Umbilical cord (tissue), 1 donor: ENCODE measurements at regions not wholly inside any gene's neighbourhood (a gene's known extent, or its start where the extent isn't known, plus 50 kb on each side); places are given as distances from the start of the nearest gene placed in this dataset.
A peak's percentile ranks its signal among the peaks of the same experiment; 100 is the strongest.

Experiments
- DNase-seq: peaks from one replicate; pipeline ENCODE4 v3.0.0-alpha.2; 2015; ENCODE audit warnings: low spot score

DNA sequence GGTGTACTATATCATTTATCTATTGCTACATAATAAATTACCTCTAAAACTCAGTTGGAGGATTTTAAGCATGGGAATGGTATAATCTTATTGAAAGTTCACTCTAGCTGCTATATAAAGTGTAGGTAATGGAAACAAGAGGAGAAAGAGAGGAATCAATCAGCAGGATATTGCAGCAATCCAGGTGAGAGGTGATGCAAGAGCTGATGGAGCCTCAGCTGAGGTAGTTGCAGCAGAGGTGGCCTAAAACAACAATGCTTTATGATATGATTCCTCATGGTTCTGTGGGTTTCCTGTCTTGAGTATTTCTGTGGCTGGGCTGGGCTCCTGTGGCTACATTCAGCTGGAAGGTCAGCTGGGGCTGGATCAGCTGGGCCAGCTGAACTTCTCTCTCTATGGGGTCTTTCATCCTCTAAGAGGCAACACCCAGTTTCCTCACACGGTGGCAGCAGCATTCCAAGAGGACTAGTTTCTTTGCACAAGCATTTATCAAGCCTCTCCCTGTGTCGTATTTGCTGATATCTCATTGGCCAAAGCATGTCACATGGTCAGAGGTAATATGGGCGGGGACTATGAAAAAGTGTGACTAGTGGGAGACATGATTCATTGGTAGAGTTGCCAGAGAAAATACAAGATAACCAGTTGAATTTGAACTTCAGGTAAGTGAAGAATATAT lies 135.4 kb upstream of the LARGE1 start:
- no peak for DNase-seq

DNA sequence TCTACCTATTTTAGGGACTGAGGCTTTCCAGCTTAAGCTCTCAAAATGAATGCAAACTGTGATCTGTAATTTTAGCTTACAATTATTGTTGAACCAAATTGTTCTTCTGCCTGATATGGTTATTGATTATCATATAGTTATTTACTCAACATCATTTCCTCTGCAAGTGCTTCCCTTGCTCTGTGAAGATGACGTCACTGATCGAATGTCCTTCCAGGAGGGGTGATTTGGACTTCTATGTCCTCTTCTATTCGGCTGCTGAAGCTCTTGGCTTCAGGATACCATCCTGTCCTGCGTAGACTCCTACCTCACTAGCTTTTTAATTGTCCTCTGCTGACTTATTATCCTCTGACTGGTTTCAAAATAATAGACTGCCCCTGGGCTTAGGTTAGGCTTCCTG lies 137.4 kb upstream of the LARGE1 start:
- DNase-seq = no peak

DNA sequence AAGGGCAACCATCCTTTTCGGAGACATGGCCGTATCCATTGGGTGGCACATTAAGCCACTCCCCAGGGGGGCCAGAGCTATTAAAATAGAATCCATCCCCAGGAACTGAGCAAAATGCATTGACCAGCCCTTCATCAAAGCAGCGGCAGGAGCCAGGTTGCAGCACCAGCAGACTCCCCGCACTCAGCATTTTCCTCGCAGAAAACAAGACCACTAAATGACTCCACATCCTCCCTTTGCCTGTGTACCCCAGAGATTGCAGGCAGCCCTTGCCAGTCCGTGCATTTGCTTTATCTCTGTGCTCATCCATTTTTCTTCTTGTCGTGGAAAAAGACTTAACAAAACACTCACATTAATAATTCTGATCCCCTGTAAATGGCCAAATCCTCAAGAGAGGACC lies 144.4 kb upstream of the LARGE1 start:
- DNase-seq = no peak

DNA sequence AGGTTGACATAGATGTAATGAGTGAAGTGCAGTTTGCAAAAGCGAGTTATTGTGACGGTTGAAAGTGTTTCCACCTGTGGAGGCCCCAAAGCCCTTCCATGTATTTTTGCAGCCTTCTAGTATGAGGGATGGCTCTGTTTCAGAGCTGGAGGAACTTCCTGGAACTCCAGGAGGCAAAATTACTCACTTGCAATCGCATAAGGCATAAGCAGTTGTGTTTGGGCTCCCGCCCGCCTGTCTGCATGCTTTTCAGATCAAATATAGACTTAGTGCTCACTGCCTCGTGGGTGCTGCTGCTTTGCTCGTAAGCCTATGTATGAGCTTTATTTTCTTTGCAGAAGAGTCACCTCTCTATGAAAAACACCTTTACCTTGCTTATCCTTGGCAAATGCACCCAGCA lies 146.8 kb upstream of the LARGE1 start:
- no peak for DNase-seq

DNA sequence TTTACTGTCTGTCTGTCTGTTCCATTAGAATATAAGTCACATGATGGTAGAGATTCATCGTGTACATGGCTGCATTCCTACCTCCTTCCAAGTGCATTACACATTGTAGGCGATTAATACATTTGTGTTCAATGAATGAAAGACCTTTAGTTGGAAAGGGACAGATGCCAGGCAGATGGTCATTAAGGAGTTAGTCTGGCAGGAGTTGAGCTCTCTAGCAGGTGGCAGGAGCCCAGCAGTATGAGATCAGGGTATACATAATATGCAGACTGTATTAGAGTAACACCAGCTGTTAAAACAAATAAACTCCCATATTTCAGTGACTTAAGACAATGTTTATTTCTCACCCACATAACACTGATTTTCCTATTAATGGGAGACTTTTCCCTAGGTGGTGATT lies 147.7 kb upstream of the LARGE1 start:
- no peak for DNase-seq

DNA sequence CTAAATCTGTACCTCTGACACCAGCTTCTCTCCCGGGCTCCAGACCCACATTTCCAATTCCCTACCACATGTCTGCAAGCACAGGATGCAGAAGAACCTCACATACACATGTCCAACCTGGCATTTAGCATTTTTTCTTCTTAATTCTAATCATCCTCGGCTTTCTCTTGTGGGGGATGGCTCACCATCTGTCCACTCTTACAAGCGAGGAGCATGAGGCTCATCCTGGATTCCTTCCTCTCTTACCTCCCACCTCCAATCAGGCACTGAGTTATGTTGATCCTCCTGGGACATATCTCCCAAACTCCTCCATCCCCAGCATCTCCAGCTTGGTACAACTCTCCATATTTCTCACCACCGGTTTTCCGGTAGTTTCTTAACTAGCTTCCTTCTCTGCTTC lies 149.8 kb upstream of the LARGE1 start:
- DNase-seq = no peak

DNA sequence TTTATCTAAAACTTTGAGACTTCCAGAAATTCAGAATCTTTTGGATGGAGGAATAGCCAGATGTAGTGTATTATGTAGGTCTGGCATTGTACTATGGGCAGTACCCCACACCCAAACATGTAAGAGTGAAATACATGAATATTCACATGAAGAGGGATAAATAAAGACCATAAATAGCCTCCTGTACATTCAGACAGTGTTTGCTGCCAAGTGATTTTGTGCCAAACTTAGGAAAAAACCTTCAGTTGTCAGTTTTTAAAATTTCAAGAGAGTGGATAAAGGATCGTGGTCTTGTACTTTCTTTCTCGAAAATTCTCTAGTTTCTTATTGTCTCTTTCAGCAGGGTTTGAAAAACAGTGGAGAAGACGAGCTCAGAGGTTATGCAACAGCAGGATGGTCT lies 150.3 kb upstream of the LARGE1 start:
- no peak for DNase-seq

DNA sequence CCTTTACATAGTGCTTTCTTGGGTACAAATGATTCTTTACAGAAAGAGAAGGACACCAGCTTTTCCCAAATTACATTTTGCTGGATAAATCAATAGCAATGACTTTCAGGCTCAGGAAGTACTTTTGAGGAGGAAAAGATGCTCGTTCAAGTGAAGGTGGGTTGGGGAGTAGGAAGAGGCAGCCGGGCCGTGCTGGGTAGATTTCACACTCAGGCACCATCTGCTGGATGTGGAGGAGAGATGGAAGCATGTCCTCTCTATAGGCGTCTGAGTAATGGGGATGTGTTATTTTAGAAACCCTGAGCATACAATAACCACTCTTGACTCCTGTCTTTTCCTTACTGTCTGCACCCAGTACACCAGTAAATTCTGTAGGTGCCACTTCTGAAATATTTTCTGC lies 152.3 kb upstream of the LARGE1 start:
- DNase-seq = no peak

DNA sequence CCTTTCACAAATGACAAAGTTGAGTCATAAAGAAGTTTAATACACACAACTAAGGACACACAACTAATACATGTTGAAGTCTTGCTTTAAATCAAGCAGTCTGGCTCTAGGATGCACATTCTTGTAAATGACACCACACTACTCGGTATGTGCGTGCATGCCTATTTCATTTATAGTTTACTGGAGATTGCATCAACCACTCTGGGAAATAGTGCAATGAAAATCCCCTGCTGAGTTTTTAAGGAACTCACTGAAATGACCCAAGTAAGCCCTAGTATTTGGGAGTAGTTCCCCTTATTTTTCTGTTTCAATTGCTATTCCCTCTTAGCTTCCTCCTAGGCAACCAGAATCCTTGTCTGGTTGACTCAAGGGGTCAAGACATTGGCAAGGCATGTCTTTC lies 160.2 kb upstream of the LARGE1 start:
- DNase-seq = peak; percentile 18

DNA sequence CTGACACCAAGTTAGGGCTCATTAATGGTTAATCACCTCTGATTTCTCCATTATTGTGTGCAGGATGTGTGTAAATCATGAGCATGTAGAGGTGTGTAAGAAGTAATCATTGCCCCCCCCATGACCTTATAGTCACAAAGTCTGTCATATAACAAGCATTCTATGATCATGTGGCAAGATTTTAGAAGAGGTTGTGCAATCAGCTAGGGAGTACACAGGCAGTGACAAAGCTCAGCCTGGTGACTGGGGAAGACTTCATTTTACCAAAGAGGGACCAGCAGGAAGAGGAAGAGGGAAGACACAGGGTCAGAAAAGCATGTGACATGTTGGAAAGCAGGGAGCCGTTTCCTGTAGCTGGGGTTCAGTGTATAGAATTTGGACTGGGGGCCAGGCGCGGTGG lies 176.5 kb upstream of the LARGE1 start:
- no peak for DNase-seq

DNA sequence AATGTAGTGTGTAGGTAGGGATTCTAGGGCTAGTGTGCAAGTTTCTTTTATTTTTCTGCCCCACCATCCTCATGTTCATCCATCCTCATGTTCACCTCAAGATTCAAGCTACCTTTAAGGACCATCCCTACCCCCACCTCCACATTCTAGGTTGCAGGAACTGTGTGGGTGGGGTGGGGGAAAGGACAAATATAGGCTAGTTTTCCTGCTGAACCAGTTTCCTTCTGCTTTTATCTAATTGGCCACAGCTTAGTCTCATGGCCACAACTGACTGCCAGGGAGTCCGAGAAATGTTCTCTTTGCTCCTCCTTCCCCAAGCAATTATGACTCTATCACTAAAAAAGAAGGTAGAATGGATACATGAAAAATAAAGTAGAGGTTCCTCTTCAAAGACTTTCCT lies 179.0 kb upstream of the LARGE1 start:
- no peak for DNase-seq

DNA sequence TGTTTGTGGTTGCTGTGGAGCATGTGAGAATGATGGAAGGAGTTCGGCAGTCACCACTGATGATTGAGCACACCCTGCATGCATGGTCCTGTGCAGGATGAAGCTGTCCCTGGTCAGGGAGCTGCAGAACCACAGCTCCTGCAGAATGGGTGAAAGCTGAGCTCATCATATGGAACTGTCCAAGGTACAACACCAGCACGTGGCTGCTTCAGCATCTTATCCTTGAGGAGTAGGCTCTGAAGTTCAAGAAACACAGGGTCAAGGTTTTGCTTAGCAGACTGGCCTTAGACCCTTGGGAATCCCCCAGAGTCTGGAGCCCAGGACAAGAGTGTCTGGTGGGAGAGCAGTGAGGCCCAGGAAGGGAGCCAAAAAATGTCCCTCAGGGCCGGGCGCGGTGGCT lies 182.4 kb upstream of the LARGE1 start:
- DNase-seq = no peak

DNA sequence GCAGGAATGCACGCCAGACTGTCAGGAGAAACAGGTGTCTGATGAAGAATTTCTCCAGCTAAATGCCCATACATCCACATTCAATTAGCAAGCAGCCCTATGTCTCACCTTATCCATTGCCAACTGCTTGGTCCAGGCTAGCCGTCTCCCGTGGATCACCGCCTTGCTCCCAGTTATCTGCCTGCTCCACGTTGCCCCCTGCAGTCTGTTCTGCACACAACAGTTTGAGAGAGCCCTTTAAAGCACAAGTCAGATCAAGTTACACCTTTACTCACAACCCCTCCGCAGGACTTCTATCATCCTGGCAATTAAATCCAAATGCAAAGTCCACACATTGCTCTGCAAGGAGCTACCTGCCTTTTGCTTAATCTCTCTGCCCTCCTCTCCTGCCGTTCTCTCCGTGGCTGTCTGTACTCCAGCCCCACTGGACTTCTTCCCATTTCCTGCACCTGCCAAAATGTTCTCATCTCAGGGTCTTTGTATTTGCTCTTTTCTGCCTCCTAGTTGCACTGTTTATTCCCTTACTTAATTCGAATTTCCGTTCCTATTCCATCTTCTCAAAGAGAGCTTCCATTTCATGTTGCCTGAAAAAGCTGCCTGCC lies 185.3 kb upstream of the LARGE1 start:
- DNase-seq = no peak

DNA sequence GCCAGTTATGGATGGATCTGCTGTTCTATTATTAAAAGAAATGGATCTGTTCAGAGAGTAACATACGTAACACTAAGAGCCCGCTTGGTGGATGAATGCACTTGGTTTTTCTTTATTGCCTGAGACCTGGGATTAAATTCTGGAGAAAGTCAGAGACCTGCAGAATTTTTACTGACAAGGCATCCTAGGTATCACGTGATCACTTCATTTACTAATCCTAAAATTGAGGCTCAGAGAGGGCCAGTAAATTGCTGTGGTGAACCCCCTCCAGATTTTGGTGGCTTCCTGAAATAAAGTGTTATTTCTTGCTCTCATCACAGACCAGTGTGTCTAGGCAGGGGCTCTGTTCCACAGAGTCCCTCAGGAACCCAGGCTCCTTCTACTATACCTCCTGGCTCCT lies 187.9 kb upstream of the LARGE1 start:
- no peak for DNase-seq

DNA sequence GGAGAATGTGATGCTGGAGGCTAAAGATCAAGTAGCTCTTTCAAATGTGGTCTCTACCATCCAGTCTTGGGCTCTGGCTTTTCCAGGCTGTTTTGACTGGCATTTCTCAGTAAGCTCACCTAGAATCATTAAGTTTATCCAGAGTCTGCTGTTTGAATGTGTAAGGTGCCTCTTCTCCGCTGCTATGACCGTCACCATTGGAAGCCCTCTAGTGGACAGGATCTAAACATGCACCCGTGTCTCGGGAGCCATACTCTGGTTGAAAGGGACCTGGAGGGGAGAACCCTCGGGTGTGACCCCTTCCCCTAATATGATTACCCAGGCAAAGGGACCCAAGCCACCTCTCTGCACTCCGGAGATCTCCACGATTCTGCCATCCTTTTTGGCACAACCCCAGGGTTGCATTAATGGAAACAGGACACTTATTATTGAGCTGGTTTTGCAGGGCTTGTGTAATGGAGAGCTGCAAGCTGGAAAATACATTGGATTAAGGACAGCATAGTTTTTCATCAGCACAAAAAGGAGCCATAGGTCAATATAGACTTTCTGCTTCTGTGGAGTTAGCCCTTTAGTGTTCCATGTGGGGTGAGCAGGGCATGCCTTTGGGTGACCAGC lies 191.0 kb upstream of the LARGE1 start:
- peak; percentile 21 for DNase-seq

DNA sequence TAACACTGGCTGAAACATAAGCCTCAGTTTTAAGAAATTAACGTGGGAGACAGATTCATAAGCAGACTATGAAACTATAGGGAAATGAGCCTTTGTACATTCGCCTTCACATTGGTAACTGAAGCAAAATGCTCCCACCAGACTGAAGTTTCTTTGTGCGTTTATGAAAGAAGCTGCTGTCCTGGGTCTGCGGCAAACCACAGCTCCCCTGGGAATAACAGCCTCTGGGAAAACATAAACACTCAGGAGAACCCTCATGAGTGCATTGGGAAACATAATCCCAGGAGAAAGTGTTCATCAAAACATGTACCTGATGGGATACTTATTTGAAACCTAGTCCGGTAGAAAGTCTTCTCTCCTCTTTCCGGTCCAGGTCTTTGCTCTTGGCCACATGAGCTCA lies 193.1 kb upstream of the LARGE1 start:
- DNase-seq = no peak

DNA sequence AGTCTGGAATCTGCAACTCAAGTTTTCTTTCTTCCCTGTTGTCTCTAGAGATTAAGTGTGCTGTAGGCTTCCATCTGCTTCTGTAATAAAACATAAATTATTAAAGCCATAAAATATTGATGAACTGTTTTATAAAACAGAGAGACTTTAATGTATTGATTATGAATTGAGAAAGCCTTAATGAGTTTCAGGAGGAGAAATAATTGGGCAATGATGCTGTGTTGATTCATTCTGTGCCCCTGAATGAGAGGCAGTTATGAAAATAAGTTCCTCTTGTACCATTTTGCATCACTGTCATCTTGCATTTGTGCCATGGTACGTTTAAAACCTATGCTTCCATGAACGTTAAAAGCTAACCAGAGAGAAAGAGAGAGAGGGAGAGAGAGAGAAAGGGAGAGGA lies 194.1 kb upstream of the LARGE1 start:
- no peak for DNase-seq

DNA sequence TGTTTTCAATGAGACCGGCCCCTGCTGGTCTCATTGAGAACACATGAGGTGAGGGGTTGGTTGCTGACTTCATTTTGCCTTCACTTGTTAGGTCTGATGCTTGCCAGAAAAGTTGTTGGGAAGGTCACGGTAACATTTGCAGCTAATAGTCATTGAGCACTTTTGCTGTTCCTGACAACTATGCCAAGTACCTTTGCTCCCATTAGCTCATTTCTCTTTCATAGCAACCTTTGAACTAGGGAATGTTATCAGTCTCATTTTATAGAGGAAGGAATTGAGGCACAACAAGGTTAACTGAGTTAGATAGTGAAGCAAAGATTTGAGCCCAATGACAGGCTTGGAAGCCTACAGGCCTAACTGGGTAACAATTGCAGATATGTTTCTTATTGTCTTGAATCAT lies 195.4 kb upstream of the LARGE1 start:
- DNase-seq = no peak

DNA sequence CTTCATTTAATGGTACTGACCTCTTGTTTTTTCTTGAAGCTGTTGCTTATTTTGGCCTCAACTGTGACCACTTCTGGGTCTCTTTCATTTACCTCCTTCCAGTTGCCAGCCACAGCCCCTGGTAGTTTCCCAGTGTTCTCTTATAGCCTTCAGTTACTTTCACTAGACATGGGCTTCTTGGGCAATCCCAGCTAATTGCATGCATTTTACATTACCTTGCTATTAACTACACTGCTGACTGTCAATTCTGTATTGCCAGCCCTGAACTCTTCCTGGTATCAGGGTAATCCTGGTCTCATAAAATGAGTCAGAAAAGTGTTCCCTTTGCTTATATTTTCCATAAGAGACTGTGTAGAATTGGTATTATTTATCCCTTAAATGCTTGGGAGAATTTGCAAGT lies 195.8 kb upstream of the LARGE1 start:
- no peak for DNase-seq

DNA sequence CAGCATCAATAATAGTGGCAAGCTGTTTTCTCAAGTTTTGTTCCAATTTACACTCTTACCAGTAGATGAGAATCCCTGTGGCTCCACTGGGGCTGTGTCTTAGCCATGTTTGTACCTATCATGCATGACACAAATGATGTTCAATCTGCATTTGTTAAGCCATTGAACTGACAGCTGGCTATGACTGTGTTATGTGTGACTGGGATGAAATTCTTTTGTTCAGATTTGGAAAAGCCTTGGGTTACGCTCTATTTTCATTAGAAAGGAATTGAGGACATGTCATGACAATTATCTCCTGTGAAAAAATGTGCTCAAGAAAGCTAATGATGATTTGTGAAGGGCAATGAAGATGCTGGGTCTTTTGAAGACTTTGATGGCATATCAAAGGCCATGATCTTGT lies 201.8 kb upstream of the LARGE1 start:
- DNase-seq = no peak

DNA sequence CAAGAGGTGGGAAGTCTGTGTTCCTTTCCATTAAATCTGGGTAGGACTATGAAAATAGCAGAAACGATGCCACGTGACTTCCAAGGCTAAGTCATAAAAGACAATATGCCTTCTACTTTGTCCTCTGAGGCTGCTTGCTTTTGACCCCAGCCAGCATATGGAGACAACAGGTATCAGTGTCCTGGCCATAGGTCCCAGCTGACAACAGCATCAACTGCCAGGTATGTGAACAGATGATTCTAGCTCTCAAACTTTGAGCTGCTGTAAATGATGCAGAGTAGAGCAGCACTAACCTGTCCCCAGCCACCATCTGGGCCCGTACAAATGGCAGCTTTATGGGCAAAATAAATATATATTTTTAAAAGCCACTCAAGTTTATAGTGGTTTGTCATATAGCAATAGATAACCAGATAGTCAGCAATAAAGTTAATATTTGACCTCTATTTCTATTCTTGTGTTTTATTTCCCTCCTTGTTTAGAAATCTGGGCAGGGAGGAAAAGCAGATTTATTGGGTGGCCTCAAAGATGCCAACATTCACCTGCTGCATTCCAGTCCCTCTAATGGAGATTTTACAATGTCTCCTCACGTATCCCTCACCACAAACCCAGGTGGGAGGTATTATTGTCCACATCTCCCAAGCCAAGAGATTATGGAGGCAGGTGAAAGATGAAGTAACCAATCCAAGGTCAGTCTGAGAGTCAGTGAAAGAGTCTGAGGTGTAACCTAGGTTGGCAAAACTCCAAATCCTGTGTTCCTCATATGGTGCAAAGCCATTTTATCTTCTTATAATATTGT lies 209.6 kb upstream of the LARGE1 start:
- no peak for DNase-seq

DNA sequence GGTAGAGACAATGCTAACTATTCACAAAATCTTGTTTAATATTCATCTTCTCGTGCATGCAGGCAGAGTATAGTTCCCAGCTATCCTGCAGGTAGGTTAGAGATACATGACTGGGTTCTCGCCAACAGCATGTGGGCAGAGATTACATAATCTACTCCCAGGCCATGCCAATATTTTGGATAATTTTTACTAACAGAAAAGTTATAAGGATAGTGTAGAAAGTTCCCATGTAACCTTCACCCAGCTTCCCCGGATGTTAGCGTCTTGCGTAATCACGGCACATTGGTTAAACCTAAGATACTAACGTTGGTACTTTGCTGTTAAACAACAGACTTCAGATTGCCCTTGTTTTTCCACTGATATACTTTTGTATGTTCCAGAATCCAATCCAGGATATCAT lies 215.5 kb upstream of the LARGE1 start:
- DNase-seq = no peak

DNA sequence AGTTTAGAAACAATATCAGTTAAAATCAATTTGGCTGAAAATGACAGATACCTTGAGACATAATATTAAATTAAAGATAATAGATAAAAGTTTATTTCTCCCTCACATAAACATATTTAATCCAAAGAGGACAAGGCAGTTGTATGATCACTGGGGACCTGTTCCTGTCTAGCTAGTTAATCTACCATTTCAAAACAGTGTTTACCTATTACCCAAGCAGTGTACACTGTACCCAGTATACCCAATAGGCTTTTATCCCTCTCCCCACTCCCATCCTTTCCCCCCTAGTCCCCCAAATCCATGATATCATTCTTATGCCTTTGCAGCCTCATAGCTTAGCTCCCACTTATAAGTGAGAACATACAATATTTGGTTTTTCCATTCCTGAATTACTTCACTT lies 229.7 kb upstream of the LARGE1 start:
- DNase-seq = no peak
